Activated CD8-positive, alpha-beta memory T cell treated with anti-CD3 and anti-CD28 coated beads, Interleukin-2, amount 50 U/mL, for 1 hour (primary cell): ENCODE measurements at regions not wholly inside any gene's neighbourhood (a gene's known extent, or its start where the extent isn't known, plus 50 kb on each side); places are given as distances from the start of the nearest gene placed in this dataset.
A peak's percentile ranks its signal among the peaks of the same experiment; 100 is the strongest.

Experiments used
- DNase-seq: peaks from one replicate; pipeline ENCODE4 v3.0.0-alpha.2; 2020; ENCODE audit errors: extremely low read depth

GRCh38 chr2:240226672-240227537 is 86.4 kb upstream of the OTOS start:
- no peak for DNase-seq

- no peak for DNase-seq
These were observed 87.3 kb upstream of the OTOS start for GRCh38 chr2:240227538-240228428.

GRCh38 chr2:240229005-240229404 is 88.5 kb upstream of the OTOS start:
- DNase-seq: no peak

- no peak for DNase-seq
These were observed 89.3 kb upstream of the OTOS start for GRCh38 chr2:240229603-240230235.

- DNase-seq: no peak
These were observed 90.0 kb upstream of the OTOS start for GRCh38 chr2:240230291-240230931.

GRCh38 chr2:240231838-240232244 is 91.4 kb upstream of the OTOS start:
- no peak for DNase-seq

GRCh38 chr2:240232264-240232915 is 91.9 kb upstream of the OTOS start:
- DNase-seq: no peak

- DNase-seq: peak; percentile 17
These were observed 92.8 kb upstream of the OTOS start for GRCh38 chr2:240232961-240233884.

GRCh38 chr2:240233885-240234502 is 93.5 kb upstream of the OTOS start:
- no peak for DNase-seq

- no peak for DNase-seq
These were observed 94.1 kb upstream of the OTOS start for GRCh38 chr2:240234503-240234951.

- no peak for DNase-seq
These were observed 94.8 kb upstream of the OTOS start for GRCh38 chr2:240235149-240235803.

GRCh38 chr2:240235811-240236210 is 95.4 kb upstream of the OTOS start:
- no peak for DNase-seq

GRCh38 chr2:240236217-240237111 is 96.0 kb upstream of the OTOS start:
- DNase-seq: no peak

- no peak for DNase-seq
These were observed 97.2 kb upstream of the OTOS start for GRCh38 chr2:240237609-240238174.

GRCh38 chr2:240238201-240238600 is 97.7 kb upstream of the OTOS start:
- DNase-seq: no peak

- no peak for DNase-seq
These were observed 98.3 kb upstream of the OTOS start for GRCh38 chr2:240238786-240239185.

- DNase-seq: no peak
These were observed 98.9 kb upstream of the OTOS start for GRCh38 chr2:240239325-240239724.
